ENCODE measurements at regions not wholly inside any gene's neighbourhood (a gene's known extent, or its start where the extent isn't known, plus 50 kb on each side); places are given as distances from the start of the nearest gene placed in this dataset.
"Not testable (repeated sequence)": the region's sequence is repeated elsewhere in the genome, so short reads cannot be mapped to it uniquely, and the experiment has no call there.

GRCh38 chr2:131641414-131642206, 113.9 kb downstream of the CCDC74A start:
- DNase-seq, result no peak

DNA sequence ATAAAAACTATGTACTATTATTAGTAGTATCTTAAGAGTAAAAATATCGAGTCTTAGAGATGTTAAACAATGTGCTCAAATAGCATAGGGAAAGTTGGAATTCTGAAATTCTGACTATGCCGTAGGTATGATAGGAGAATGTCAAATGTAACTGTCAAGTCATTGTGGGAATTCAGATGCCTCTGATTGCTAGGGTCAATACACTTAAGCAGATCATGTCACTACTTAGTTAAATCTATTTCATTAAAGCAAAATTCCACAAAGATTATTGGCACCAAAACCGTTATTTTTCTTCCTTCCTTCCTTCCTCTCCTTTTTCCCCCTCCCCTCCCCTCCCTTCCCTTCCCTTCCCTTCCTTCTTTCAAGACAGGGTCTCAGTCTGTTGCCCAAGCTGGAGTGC, 115.5 kb downstream of the CCDC74A start:
- not testable (repeated sequence) for DNase-seq

GRCh38 chr2:131645177-131645765, 117.6 kb downstream of the CCDC74A start:
- no peak for DNase-seq

- DNase-seq, result not testable (repeated sequence)
These were observed 118.5 kb downstream of the CCDC74A start for GRCh38 chr2:131646220-131646619.

- no peak for DNase-seq
These were observed 119.1 kb downstream of the CCDC74A start for GRCh38 chr2:131646669-131647297.

- not testable (repeated sequence) for DNase-seq
These were observed 120.9 kb downstream of the CCDC74A start for GRCh38 chr2:131648565-131648964.

DNA sequence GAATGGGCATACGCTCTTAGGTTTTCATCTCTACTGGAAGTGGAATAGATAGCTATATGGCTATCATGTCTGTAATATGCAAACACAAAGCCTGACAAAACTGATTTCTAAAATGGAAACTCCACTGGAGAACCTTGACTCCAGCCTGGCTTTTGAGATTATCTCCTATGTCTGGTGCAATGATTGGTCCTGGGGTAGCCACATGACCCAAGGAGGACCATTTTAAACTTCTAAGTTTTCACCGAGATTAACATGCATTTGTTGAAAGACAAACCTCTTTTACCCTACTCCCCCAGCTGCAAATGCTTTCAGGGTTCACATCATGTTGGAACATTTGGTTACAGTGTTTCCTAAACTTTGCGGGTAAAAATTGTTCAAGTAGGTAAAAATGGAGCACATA, 124.6 kb downstream of the CCDC74A start:
- not testable (repeated sequence) for DNase-seq

DNA sequence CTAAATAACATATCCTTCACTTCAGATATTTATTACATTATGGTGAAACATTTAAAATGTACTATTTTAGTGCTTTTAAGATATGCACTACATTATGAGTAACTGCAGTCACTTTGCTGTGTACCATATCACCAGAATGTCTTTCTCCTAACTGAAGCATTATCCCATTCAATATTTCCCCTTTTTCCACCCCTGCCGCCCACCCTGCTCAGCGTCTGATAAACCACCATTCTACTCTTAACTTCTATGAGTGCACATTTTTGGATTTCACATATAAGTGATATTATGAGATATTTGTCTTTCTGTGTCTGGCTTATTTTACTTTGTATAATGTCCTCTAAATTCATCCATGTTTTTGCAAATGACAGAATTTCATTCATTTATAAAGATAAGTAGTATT, 126.4 kb downstream of the CCDC74A start:
- not testable (repeated sequence) for DNase-seq

- DNase-seq, result no peak
These were observed 129.3 kb downstream of the CCDC74A start for GRCh38 chr2:131656816-131657633.

DNA sequence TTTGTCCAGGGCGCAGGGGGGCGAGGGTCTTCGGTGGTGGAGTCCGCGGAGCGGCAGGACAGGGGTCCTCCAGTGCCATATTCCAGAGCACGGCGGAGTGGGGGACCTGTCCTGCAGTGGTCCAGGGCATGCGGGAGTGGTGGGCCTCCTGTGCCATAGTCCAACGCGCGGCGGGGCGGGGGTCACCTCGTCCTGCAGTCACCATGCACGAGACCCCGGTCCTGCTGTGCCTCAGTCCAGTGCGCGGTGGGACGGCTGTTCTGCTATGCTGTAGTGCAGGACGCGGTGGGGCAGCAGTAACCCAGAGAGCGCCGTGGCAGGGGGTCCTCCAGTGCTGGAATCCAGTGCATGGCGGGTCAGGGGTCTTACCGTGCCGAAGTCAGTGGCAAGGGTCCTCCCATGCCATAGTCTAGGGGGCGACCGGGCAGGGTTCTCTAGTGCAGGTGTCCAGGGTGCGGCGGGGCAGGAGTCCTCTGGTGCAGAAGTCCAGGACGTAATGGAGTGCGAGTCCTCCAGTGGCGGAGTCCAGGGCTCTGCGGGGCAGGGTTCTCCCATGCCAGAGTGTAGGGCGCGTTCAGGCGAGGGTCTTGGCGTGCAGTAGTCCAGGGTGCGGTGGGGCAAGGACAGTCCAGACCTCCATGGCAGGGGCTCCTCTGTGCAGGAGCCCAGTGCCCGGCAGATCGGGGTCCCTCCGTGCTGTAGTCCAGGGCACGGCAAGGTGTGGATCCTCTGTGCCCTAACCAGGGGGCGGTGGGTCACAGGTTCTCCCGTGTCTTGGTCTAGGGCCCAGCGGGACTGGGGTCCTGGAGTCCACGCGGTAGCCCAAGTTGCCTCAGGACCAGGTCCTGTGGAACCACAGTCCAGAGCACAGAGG, 130.4 kb downstream of the CCDC74A start:
- no peak for DNase-seq

DNA sequence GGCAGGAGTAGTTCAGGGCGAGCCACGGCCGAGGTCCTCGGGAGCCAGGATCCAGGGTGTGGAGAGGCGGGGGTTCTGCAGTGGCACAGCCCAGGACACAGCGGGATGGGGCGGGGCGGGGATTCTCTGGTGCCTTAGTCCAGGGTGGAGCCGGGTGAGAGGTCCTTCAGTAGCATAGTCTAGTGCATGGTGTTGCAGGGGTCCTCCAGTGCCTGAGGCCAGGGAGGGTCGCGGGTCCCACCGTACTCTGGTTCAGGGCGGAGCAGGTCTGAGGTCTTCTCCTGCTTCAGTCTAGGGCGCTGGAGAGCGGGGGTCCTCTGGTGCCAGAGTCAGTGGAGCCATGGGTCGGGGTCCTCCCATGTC, 131.1 kb downstream of the CCDC74A start:
- no peak for DNase-seq

DNA sequence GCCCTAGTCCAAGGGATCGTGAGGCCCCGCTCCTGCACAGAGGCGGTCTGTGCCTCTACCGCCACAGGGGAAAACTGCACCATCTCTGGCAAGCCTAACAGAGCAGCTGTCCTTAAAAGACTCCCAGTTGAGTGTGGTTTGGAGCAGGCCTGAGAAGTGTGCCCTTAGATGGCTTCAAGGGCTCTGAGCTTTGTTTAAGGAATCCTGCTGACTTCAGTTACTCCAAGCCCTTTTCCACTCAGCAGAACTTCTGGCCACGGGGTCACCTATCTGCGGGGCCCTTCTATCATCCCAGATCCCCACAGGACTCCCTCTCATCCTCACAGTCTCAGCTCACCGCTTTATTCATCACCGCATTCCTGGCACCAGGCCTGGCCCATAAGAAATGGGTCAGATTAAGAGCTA, 131.5 kb downstream of the CCDC74A start:
- DNase-seq, result no peak

DNA sequence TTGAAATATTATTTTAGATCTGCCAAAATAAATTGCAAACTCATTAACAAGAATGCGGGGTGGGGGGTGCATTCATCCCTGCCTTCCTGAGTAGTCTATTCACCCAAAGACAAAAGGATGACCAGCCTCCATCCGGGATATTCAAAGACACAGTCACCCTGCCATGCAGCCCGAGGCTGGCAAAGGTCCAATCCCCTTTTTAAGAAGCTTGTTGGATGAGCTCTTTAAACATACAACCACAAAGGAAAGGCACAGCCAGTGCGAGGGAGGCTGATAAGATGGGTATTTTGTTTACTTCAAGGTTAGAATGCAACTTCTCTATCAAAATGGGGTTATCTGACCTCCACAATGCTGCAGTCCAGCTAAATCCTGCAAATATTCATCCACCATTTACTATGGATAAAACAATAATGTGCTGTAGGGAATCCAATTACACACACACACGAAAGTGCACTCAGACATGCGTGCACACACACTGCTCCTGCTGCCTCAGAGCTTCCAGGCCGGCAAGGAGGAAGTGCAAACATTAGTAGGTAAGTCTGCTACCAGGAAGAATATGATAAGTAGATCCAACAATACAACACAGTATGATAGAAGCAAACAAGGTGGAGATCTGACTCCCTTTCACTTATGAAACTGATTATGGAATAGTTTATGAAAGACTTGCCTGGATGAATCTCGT, 133.6 kb downstream of the CCDC74A start:
- peak; percentile 88 for DNase-seq

- DNase-seq, result not testable (repeated sequence)
These were observed 134.3 kb downstream of the CCDC74A start for GRCh38 chr2:131661884-131662535.

- not testable (repeated sequence) for DNase-seq
These were observed 135.8 kb downstream of the CCDC74A start for GRCh38 chr2:131663501-131663900.

GRCh38 chr2:131665716-131666115, 138.0 kb downstream of the CCDC74A start:
- DNase-seq, result not testable (repeated sequence)

GRCh38 chr2:131668794-131669540, 141.3 kb downstream of the CCDC74A start:
- not testable (repeated sequence) for DNase-seq

DNA sequence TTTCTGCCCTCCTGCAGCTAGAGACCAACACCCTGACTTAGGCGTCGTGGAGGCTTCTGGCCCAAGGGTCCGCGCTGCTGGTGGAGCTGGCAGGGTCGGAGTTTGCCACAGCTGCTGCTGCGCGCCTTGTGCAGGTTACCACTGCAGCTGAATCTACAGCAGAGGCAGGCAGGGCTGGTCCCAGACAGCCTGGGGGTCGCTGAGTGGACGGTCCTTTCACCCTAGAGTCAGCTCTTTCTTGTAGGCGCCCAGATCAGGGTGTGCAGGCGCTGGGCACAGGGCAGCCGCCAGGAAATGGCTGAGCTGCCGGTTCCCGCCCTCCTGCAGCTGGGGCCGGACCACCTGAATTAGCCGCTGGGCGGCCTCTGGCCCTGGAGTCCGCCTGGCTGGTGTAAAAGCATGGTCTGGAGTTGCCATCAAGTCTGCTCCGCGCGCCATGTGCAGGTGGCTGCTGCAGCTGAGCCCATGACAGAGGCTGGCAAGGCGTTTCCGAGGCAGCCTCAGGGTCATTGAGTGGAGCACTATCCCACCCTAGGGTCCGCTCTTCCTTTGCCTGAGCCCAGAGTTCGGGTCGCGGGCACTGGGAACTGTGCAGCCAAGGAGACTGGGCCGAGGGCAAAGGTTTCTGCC, 144.3 kb downstream of the CCDC74A start:
- DNase-seq, result not testable (repeated sequence)

Data from NCI-H345 (cell line).